Astrocyte of the cerebellum (primary cell): ENCODE measurements at regions not wholly inside any gene's neighbourhood (a gene's known extent, or its start where the extent isn't known, plus 50 kb on each side); places are given as distances from the start of the nearest gene placed in this dataset.
"Not testable (repeated sequence)": the region's sequence is repeated elsewhere in the genome, so short reads cannot be mapped to it uniquely, and the experiment has no call there.

ENCODE experiments used
- DNase-seq: peaks from one replicate; pipeline ENCODE4 v3.0.0-alpha.2; 2011; ENCODE audit warnings: low read depth
- H3K4me3 ChIP-seq: 2 replicates; pipeline ENCODE4 v1.5.1; 2011; ENCODE audit warnings: mild to moderate bottlenecking, low read depth, low read length, moderate library complexity
- CTCF ChIP-seq: IDR thresholded peaks from 2 replicates; pipeline ENCODE4 v1.5.1; 2012; ENCODE audit warnings: low read length, low read depth, moderate library complexity, mild to moderate bottlenecking; ENCODE audit errors: missing control alignments
- in situ Hi-C: cut with HindIII; loops from 2 replicates; pipeline ENCODE4 v1.10.0; 2017; ENCODE audit warnings: low sequenced_read_pairs

GRCh38 chr14:43308421-43309110 lies 1198.5 kb downstream of the FSCB start:
- H3K4me3 ChIP-seq = no peak overlapping the region
- in situ Hi-C loops = no loop called here
- TF ChIP-seq CTCF = no peak
- no peak for DNase-seq

- in situ Hi-C loops = no loop called here
- TF ChIP-seq CTCF = no peak
- no peak overlapping the region for H3K4me3 ChIP-seq
- DNase-seq = no peak
Measured at GRCh38 chr14:43307836-43308235, 1199.2 kb downstream of the FSCB start.

GRCh38 chr14:43306053-43306452 lies 1201.0 kb downstream of the FSCB start:
- in situ Hi-C loops = no loop called here
- no peak for TF ChIP-seq CTCF

GRCh38 chr14:43297794-43298193 lies 1209.3 kb downstream of the FSCB start:
- in situ Hi-C loops = no loop called here
- no peak for TF ChIP-seq CTCF
- no peak overlapping the region for H3K4me3 ChIP-seq
- no peak for DNase-seq

More at GRCh38 chr14:43306053-43306452, 1201.0 kb downstream of the FSCB start:
- no peak overlapping the region for H3K4me3 ChIP-seq
- DNase-seq = no peak

- DNase-seq, H3K4me3 ChIP-seq, in situ Hi-C loops: not testable (repeated sequence)
Measured at GRCh38 chr14:43296061-43296460, 1211.0 kb downstream of the FSCB start.

GRCh38 chr14:43285575-43285974 lies 1221.5 kb downstream of the FSCB start:
- in situ Hi-C loops = no loop called here
- no peak overlapping the region for H3K4me3 ChIP-seq
- no peak for TF ChIP-seq CTCF
- no peak for DNase-seq

- in situ Hi-C loops = no loop called here
- no peak for DNase-seq
- no peak for TF ChIP-seq CTCF
- H3K4me3 ChIP-seq = no peak overlapping the region
Measured at GRCh38 chr14:43260056-43260455, 1247.0 kb downstream of the FSCB start.
